PFSK-1 (cell line): ENCODE measurements at regions not wholly inside any gene's neighbourhood (a gene's known extent, or its start where the extent isn't known, plus 50 kb on each side); places are given as distances from the start of the nearest gene placed in this dataset.

Experiments
- POLR2AphosphoS5 ChIP-seq: IDR thresholded peaks from 2 replicates; pipeline ENCODE4 v1.6.1; 2012; ENCODE audit warnings: low read depth, mild to moderate bottlenecking, control low read depth, low read length, moderate library complexity
- REST ChIP-seq, 2 experiments: IDR thresholded peaks; 2 replicates each; pipeline versions ENCODE4 v1.6.1 to v1.8.0; 2011 to 2012; ENCODE audit warnings: low read depth in 2 of 2, low read length in 2 of 2, control low read depth in 1 of 2, inconsistent platforms in 1 of 2, mild to moderate bottlenecking in 1 of 2, moderate library complexity in 1 of 2; ENCODE audit not compliant: insufficient read depth in 1 of 2

- TF ChIP-seq POLR2AphosphoS5, result no peak
- TF ChIP-seq REST (IDR thresholded peaks at IDR 0.05; ENCODE audit: insufficient read depth in 1 of 2, low read depth in 2 of 2, low read length in 2 of 2), result no peak
Observed at GRCh38 chr10:130974166-130974565, 337.4 kb downstream of the TCERG1L start.
